ENCODE measurements at regions not wholly inside any gene's neighbourhood (a gene's known extent, or its start where the extent isn't known, plus 50 kb on each side); places are given as distances from the start of the nearest gene placed in this dataset.

GRCh38 chr2:175852879-175853615 lies 149.0 kb downstream of the LNPK start:
- no peak for TF ChIP-seq EZH2 (IDR thresholded peaks at IDR 0.05; ENCODE audit: insufficient read depth, poor library complexity, severe bottlenecking)
- TF ChIP-seq EZH2phosphoT487 (IDR thresholded peaks at IDR 0.05; ENCODE audit: insufficient read depth, low read depth), result no peak

Data from GM23248 (cell line).